Right renal pelvis (tissue), 4 donors: ENCODE measurements at regions not wholly inside any gene's neighbourhood (a gene's known extent, or its start where the extent isn't known, plus 50 kb on each side); places are given as distances from the start of the nearest gene placed in this dataset.

ENCODE experiments used
- DNase-seq, 4 donors: peaks; one replicate each; pipeline ENCODE4 v3.0.0-alpha.2; 2013; ENCODE audit warnings: low read depth in 4 of 4, low spot score in 3 of 4, missing footprints in 1 of 4

GRCh38 chr1:219993554-219994433 lies 52.5 kb downstream of the EPRS1 start:
- DNase-seq, result no peak

GRCh38 chr1:219991919-219992318 lies 54.4 kb downstream of the EPRS1 start:
- DNase-seq, result no peak

DNA sequence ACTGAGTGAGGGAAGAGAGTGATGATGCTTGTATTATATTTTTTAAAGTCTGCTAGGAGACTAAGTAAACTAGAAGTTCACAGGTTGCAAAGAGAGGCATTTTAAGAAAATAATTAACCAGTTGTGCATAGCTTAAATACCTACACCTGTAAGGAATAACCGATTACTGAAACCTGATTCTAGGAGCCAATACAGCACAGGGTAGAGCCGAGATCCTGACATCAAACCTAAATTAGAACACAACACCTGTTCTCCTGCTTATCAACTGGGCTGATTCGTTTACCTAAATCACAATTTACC lies 54.8 kb downstream of the EPRS1 start:
- peak in 1 of 4 donors; percentile 3 for DNase-seq

DNA sequence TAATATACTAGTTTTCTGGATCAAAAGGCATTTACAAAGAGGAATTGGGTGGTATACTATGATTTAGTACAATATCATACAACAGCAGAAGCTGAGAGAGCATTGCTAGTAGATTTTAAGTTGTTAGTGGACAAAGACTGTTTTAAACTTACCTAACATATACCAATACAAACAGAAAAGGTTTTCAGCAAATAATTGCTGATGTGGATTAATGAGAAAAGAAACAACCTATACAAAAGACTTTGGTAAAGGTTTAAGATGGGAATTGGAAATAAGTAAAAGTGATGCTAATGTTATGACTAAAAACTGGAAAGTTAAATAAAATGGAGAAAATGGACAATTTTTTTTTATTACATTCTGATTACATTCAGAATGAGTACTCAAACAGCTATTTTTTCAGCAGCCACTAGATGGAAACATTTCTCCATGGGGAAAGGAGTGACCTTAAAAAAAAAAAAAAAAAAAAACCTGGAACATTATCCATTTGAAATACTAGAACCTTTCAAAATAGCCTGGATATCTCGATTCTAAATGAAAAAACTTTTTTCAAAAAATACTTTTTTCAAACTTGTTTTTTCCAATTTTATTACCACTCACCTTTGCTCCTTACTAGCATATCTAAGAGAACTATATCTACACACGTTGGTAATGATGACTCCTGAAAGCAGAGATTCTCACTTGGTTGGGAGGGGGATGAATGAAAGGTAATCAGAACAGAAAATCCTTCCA lies 55.4 kb downstream of the EPRS1 start:
- peak in 2 of 4 donors; percentile 15 to 20 for DNase-seq

DNA sequence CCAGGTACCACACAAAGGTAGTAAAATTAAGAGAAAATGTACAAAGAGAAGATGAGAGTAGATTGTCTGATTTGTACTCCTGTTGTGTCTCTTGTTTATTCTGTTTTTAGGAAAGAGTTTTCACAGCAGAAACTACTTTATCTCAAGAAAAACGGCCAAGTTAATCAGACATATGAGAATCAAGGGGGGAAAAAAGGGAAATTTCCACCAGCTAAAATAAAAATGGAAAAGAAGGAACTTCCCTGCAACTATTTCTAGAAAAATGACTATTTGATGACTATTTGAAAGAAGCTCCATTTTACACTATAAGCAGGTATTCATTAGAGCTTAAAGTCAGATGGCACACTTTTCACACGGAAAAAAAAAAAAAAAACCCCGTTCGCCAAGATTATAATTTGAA lies 56.5 kb downstream of the EPRS1 start:
- DNase-seq, result no peak

DNA sequence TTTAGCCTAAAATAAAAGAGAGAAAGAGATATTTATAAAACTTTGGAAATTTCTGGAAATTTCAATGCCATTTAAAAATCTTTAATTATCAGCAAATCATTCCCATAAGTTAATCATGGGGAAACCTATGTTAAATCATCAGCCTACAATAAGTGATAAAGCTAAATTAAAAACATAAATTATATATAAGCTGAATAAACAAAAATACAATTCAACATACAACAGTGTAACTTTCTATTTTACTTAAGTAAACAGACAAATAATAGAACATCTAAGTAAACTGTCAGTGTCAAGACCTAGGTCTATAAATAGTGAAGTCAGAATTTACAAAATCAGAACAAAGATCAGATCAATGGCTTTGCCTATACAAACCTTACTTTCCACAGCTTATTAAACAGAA lies 57.5 kb downstream of the EPRS1 start:
- no peak for DNase-seq

DNA sequence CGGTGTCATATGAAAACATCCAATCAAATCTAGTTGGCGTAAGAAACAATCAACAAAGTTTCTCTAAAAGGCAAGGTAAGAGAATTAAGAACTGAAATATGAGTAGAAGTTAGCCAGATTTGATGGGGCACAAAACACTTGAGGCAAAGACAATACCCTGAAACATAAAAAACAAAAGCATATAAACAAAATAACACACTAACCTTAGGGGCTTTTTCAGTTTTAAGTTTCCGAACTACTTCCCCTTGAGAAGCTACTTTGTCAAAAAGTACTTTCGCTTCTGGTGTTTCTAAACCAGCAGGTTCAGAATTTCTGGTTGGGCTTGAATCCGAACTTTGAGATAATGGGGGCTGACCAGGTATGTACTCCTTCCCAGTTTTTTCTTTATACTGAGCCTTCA lies 57.9 kb downstream of the EPRS1 start:
- DNase-seq, result no peak

DNA sequence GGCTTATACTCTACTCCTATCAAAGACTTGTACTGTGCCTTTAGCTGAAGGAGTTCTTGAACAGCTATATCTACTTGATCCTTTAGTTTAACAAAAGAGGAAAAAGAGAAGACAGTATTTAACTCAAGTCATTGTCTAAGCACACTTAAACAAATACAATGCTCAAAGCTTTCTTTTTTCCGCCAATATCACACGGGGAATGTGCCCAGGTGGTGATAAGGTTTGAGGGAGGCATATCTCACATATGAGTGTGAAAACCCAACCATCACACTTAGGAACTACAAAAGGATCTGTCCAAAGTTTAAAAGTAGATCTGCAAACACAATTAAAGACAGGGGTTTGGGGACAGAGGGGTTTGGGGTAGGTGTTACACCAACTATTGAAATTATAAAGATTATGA lies 59.0 kb upstream of the SLC30A10 start:
- no peak for DNase-seq

GRCh38 chr1:219985169-219985568 lies 56.8 kb upstream of the SLC30A10 start:
- no peak for DNase-seq
